ENCODE measurements at regions not wholly inside any gene's neighbourhood (a gene's known extent, or its start where the extent isn't known, plus 50 kb on each side); places are given as distances from the start of the nearest gene placed in this dataset.

GRCh38 chr1:4131734-4132133 lies 231.7 kb upstream of the C1orf174 start:
- Histone ChIP-seq H3K27me3 (ENCODE audit: control insufficient read depth, insufficient read depth, low read length) (peaks cover 2% of the 10 kb centered on the region), H3K4me1 (ENCODE audit: control insufficient read depth in 2 of 3, insufficient read depth in 2 of 3, low read depth in 1 of 3, low read length in 3 of 3) (no peaks in the 10 kb centered on the region), H3K36me3 (ENCODE audit: control insufficient read depth in 2 of 3, insufficient read depth in 3 of 3, low read length in 3 of 3) (no peaks in the 10 kb centered on the region), H3K9ac (ENCODE audit: low read length in 3 of 3) (no peak overlapping the region), H3K9me3 (ENCODE audit: control insufficient read depth in 2 of 3, insufficient read depth in 1 of 3, low read length in 3 of 3) (no peaks in the 10 kb centered on the region), H3K27ac (ENCODE audit: low read depth in 2 of 2, low read length in 2 of 2) (no peak overlapping the region), H3K4me3 (ENCODE audit: low read length in 3 of 3) (no peak overlapping the region)
- TF ChIP-seq CTCF (IDR thresholded peaks at IDR 0.05; ENCODE audit: borderline replicate concordance, extremely low read depth, insufficient read depth): no peak
- no peak for FAIRE-seq
- intact Hi-C loops (cut with DNase I): no loop called here
- no peak for DNase-seq

GRCh38 chr1:4132352-4133296 lies 232.6 kb upstream of the C1orf174 start:
- intact Hi-C loops (cut with DNase I): no loop called here
- TF ChIP-seq CTCF (IDR thresholded peaks at IDR 0.05; ENCODE audit: borderline replicate concordance, extremely low read depth, insufficient read depth): no peak
- H3K27ac ChIP-seq (ENCODE audit: low read depth in 2 of 2, low read length in 2 of 2): no peak overlapping the region
- no peaks in the 10 kb centered on the region for H3K4me1 ChIP-seq (ENCODE audit: control insufficient read depth in 2 of 3, insufficient read depth in 2 of 3, low read depth in 1 of 3, low read length in 3 of 3)
- DNase-seq: peak in 2 of 5 donors; percentile 20 to 29
- no peak overlapping the region for H3K9ac ChIP-seq (ENCODE audit: low read length in 3 of 3)
- H3K27me3 ChIP-seq (ENCODE audit: control insufficient read depth, insufficient read depth, low read length): peaks cover 2% of the 10 kb centered on the region
- no peak overlapping the region for H3K4me3 ChIP-seq (ENCODE audit: low read length in 3 of 3)
- no peaks in the 10 kb centered on the region for H3K36me3 ChIP-seq (ENCODE audit: control insufficient read depth in 2 of 3, insufficient read depth in 3 of 3, low read length in 3 of 3)
- FAIRE-seq: no peak
- H3K9me3 ChIP-seq (ENCODE audit: control insufficient read depth in 2 of 3, insufficient read depth in 1 of 3, low read length in 3 of 3): no peaks in the 10 kb centered on the region

DNA sequence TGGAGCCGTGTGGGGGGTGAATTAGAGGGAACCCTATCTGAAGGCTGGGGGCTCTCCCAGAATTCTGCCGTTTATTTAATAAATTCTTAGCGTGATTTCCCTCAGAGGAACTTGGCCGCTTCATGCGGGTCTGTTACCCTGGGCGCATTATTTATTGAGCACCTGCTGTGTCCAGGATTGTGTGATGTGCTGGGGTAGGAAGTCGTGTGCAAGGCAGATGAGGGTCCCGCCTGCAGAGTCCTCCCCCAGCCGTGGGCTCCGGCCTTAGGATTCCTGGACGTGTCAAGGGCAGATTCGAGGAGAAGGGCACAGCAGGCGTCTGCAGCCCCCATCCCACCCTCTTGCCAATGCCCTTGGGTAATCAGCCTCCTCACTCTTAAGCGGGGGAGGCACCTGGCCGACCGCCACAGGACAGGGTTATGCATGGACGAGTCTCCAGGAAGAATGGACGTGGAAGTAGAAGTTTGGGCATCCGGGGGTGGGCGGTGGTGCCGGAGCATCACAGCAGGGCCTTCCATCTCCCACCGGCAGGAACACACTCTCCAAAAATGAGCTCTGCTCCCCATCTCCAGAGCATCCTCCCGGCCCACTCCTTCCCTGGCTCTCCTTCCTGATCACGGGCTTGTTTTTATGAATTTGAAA lies 233.3 kb upstream of the C1orf174 start:
- Histone ChIP-seq H3K9me3 (ENCODE audit: control insufficient read depth in 2 of 3, insufficient read depth in 1 of 3, low read length in 3 of 3) (no peaks in the 10 kb centered on the region), H3K36me3 (ENCODE audit: control insufficient read depth in 2 of 3, insufficient read depth in 3 of 3, low read length in 3 of 3) (no peaks in the 10 kb centered on the region), H3K4me1 (ENCODE audit: control insufficient read depth in 2 of 3, insufficient read depth in 2 of 3, low read depth in 1 of 3, low read length in 3 of 3) (no peaks in the 10 kb centered on the region), H3K9ac (ENCODE audit: low read length in 3 of 3) (no peak overlapping the region), H3K27me3 (ENCODE audit: control insufficient read depth, insufficient read depth, low read length) (peaks cover 2% of the 10 kb centered on the region), H3K4me3 (ENCODE audit: low read length in 3 of 3) (no peak overlapping the region), H3K27ac (ENCODE audit: low read depth in 2 of 2, low read length in 2 of 2) (no peak overlapping the region)
- no peak for FAIRE-seq
- intact Hi-C loops (cut with DNase I): no loop called here
- peak in 3 of 5 donors; percentile 39 to 57 (median 41) for DNase-seq
- no peak for TF ChIP-seq CTCF (IDR thresholded peaks at IDR 0.05; ENCODE audit: borderline replicate concordance, extremely low read depth, insufficient read depth)

Data from kidney (tissue), 13 donors.